BJ (cell line): ENCODE measurements at regions not wholly inside any gene's neighbourhood (a gene's known extent, or its start where the extent isn't known, plus 50 kb on each side); places are given as distances from the start of the nearest gene placed in this dataset.

ENCODE experiments used
- CTCF ChIA-PET: fragments of 350-600 bp; formaldehyde crosslinking; extraction: SDS; loops from one replicate; lab custom pipeline; 2021; ENCODE audit warnings: antibody characterized with exemption, inconsistent platforms; lab: Yijun Ruan, JAX
- POLR2A ChIA-PET: fragments of 300-600 bp; sonication (Branson Sonifier 250); formaldehyde crosslinking; extraction: SDS; loops from one replicate; lab custom pipeline; 2021; ENCODE audit warnings: antibody characterized with exemption; lab: Charles Lee
- DNase-seq: peaks from one replicate; pipeline ENCODE4 v3.0.0-alpha.2; 2011; ENCODE audit warnings: low read depth
- H3K27me3 ChIP-seq: 2 replicates; pipeline ENCODE4 v1.6.0; 2011; ENCODE audit warnings: low read length; ENCODE audit not compliant: control insufficient read depth, insufficient read depth
- H3K36me3 ChIP-seq: 2 replicates; pipeline ENCODE4 v1.5.1; 2011; ENCODE audit warnings: low read length; ENCODE audit not compliant: control insufficient read depth, insufficient read depth
- H3K4me3 ChIP-seq: 2 replicates; pipeline ENCODE4 v1.5.1; 2011; ENCODE audit warnings: low read depth, mild to moderate bottlenecking, control low read depth, low read length
- TF ChIP-seq, protein P1 (sequence below): IDR thresholded peaks from 2 replicates; pipeline ENCODE4 v1.5.1; 2011; ENCODE audit warnings: low read depth, mild to moderate bottlenecking, control low read depth, inconsistent platforms, low read length, moderate library complexity; ENCODE audit not compliant: insufficient read depth

DNA sequence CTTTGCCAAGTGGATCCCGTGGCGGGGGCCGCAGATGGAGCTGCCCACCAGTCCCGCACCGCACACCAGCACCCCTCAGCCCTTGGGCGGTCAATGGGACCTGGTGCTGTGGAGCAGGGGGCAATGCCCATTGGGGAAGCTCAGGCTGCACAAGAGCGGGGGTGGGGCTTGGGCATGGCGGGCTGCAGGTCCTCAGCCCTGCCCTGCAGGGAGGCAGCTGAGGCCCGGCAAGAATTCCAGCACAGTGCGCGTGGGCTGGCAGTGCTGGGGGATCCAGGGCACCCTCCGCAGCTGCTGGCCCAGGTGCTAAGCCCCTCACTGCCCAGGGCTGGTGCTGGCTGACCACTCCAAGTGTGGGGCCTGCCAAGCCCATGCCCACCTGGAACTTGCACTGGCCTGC, 136.2 kb upstream of the ANKRD30A start:
- TF ChIP-seq, protein P1, sequence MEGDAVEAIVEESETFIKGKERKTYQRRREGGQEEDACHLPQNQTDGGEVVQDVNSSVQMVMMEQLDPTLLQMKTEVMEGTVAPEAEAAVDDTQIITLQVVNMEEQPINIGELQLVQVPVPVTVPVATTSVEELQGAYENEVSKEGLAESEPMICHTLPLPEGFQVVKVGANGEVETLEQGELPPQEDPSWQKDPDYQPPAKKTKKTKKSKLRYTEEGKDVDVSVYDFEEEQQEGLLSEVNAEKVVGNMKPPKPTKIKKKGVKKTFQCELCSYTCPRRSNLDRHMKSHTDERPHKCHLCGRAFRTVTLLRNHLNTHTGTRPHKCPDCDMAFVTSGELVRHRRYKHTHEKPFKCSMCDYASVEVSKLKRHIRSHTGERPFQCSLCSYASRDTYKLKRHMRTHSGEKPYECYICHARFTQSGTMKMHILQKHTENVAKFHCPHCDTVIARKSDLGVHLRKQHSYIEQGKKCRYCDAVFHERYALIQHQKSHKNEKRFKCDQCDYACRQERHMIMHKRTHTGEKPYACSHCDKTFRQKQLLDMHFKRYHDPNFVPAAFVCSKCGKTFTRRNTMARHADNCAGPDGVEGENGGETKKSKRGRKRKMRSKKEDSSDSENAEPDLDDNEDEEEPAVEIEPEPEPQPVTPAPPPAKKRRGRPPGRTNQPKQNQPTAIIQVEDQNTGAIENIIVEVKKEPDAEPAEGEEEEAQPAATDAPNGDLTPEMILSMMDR = no peak

DNA sequence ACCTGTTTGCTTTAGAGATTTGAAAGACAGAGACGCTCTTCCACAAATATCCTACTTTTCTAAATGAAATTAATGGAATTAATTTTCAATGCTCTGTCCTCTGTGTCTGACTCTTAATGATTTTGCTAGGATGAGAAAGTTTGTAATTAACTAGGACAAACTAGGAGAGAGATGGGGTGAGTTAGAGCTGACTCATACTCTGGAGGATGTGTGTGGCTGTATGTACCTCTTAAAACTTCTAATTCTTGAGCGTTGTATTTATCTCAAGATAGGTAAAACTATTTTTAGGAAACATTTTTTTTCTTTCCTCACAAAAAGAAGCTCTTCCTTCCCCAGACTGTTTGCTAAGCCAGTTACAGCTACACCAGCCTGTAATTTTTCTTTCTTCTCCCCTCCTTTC, 178.8 kb upstream of the ANKRD30A start:
- ChIA-PET CTCF (no interaction called here), POLR2A (no interaction called here)
- Histone ChIP-seq H3K4me3 (no peak overlapping the region), H3K27me3 (no peaks in the 10 kb centered on the region), H3K36me3 (no peaks in the 10 kb centered on the region)
- TF ChIP-seq, protein P1 = no peak
- DNase-seq = no peak

More for the DNA sequence above, 136.2 kb upstream of the ANKRD30A start:
- no peaks in the 10 kb centered on the region for H3K36me3 ChIP-seq
- H3K27me3 ChIP-seq = no peaks in the 10 kb centered on the region
- no peak overlapping the region for H3K4me3 ChIP-seq
- ChIA-PET POLR2A (no interaction called here), CTCF (no interaction called here)
- no peak for DNase-seq

DNA sequence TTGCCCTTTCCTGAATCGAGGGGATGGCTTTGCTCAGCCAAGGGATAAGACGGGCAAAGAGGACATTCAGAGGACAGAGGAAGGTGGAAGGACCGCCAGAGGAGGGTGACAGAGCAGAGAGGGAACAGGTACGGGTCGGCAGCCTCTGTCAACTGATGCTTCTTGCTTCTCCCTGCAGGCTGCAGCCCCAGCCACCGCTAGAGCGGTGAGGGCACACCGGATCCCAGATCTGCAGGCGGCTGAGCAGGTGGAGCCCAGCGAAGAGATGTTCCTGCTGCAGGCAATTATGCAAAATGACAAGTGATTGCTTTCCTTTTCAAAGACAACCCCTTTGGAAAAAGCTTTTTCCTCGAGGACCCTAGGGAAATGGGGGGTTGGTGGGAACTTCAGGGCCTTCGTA, 181.9 kb upstream of the ANKRD30A start:
- H3K36me3 ChIP-seq = no peaks in the 10 kb centered on the region
- no peaks in the 10 kb centered on the region for H3K27me3 ChIP-seq
- TF ChIP-seq, protein P1 = no peak
- H3K4me3 ChIP-seq = no peak overlapping the region
- ChIA-PET POLR2A (no interaction called here), CTCF (no interaction called here)
- no peak for DNase-seq

DNA sequence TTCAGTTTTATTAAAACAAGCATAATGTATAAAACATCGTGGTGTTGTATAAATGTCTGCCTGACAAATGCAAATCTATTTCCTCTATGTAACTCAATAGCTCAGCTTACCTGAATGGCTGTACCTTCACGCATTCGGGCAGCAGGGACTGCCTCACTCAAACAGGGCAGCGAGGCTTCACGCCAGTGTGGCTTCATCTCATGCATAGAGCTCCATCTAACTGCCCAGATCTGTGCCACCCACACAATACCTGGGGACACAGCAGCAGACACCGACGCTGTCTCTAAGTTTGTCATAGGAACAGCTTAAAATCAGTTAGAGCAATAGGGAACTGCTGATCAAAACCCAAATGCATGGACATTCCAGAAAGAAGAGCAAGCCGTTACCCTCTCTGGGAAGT, 182.8 kb upstream of the ANKRD30A start:
- ChIA-PET CTCF (no interaction called here), POLR2A (no interaction called here)
- no peak for DNase-seq
- TF ChIP-seq, protein P1 = no peak
- Histone ChIP-seq H3K27me3 (no peaks in the 10 kb centered on the region), H3K4me3 (no peak overlapping the region), H3K36me3 (no peaks in the 10 kb centered on the region)

DNA sequence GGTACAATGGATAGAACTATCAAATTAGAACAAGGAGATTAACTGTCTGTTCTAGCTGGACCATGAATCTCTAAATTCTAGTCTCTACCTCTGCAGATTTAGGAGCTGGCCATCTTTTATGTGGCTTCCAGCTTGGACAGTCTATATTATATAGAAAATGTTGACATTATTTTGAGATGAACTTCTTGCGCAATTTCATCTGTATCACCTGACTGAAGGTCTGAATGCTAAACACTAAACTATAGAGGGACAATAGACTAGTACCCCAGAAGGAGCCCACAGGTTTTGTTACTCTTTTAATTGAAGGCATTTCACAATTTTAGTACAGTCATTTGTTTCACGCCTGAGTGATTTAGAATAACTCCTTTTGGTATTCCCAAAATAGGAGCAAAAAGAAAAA, 222.4 kb upstream of the ANKRD30A start:
- H3K4me3 ChIP-seq = no peak overlapping the region
- POLR2A ChIA-PET = no interaction called here

More for the DNA sequence above, 222.4 kb upstream of the ANKRD30A start:
- CTCF ChIA-PET = no interaction called here
- no peaks in the 10 kb centered on the region for H3K27me3 ChIP-seq
- no peaks in the 10 kb centered on the region for H3K36me3 ChIP-seq
- TF ChIP-seq, protein P1 = no peak
- DNase-seq = no peak
